ENCODE measurements at regions not wholly inside any gene's neighbourhood (a gene's known extent, or its start where the extent isn't known, plus 50 kb on each side); places are given as distances from the start of the nearest gene placed in this dataset.

GRCh38 chr5:116703941-116704340 is 129.3 kb upstream of the SEMA6A start:
- H3K4me3 ChIP-seq (ENCODE audit: low read depth, low read length) = no peak overlapping the region

GRCh38 chr5:116703328-116703727 is 128.7 kb upstream of the SEMA6A start:
- H3K4me3 ChIP-seq (ENCODE audit: low read depth, low read length) = no peak overlapping the region

GRCh38 chr5:116702776-116703175 is 128.2 kb upstream of the SEMA6A start:
- no peak overlapping the region for H3K4me3 ChIP-seq (ENCODE audit: low read depth, low read length)

- no peak overlapping the region for H3K4me3 ChIP-seq (ENCODE audit: low read depth, low read length)
Measured at GRCh38 chr5:116699332-116699731, 124.7 kb upstream of the SEMA6A start.

GRCh38 chr5:116696366-116696765 is 121.7 kb upstream of the SEMA6A start:
- no peak overlapping the region for H3K4me3 ChIP-seq (ENCODE audit: low read depth, low read length)

GRCh38 chr5:116695681-116696080 is 121.1 kb upstream of the SEMA6A start:
- H3K4me3 ChIP-seq (ENCODE audit: low read depth, low read length) = no peak overlapping the region

- H3K4me3 ChIP-seq (ENCODE audit: low read depth, low read length) = no peak overlapping the region
Measured at GRCh38 chr5:116686438-116686837, 111.8 kb upstream of the SEMA6A start.

- no peak overlapping the region for H3K4me3 ChIP-seq (ENCODE audit: low read depth, low read length)
Measured at GRCh38 chr5:116685931-116686330, 111.3 kb upstream of the SEMA6A start.

GRCh38 chr5:116685069-116685468 is 110.4 kb upstream of the SEMA6A start:
- H3K4me3 ChIP-seq (ENCODE audit: low read depth, low read length) = no peak overlapping the region

- H3K4me3 ChIP-seq (ENCODE audit: low read depth, low read length) = no peak overlapping the region
Measured at GRCh38 chr5:116681334-116682013, 106.9 kb upstream of the SEMA6A start.

GRCh38 chr5:116675626-116675910 is 100.9 kb upstream of the SEMA6A start:
- H3K4me3 ChIP-seq (ENCODE audit: low read depth, low read length) = no peak overlapping the region

GRCh38 chr5:116674881-116675625 is 100.4 kb upstream of the SEMA6A start:
- no peak overlapping the region for H3K4me3 ChIP-seq (ENCODE audit: low read depth, low read length)

- H3K4me3 ChIP-seq (ENCODE audit: low read depth, low read length) = no peak overlapping the region
Measured at GRCh38 chr5:116673453-116673852, 98.8 kb upstream of the SEMA6A start.

- H3K4me3 ChIP-seq (ENCODE audit: low read depth, low read length) = no peak overlapping the region
Measured at GRCh38 chr5:116672203-116672602, 97.6 kb upstream of the SEMA6A start.

GRCh38 chr5:116671211-116671736 is 96.7 kb upstream of the SEMA6A start:
- no peak overlapping the region for H3K4me3 ChIP-seq (ENCODE audit: low read depth, low read length)

- no peak overlapping the region for H3K4me3 ChIP-seq (ENCODE audit: low read depth, low read length)
Measured at GRCh38 chr5:116669261-116670031, 94.8 kb upstream of the SEMA6A start.

- no peak overlapping the region for H3K4me3 ChIP-seq (ENCODE audit: low read depth, low read length)
Measured at GRCh38 chr5:116668390-116668789, 93.8 kb upstream of the SEMA6A start.

- no peak overlapping the region for H3K4me3 ChIP-seq (ENCODE audit: low read depth, low read length)
Measured at GRCh38 chr5:116666901-116667300, 92.3 kb upstream of the SEMA6A start.

GRCh38 chr5:116664988-116665387 is 90.4 kb upstream of the SEMA6A start:
- no peak overlapping the region for H3K4me3 ChIP-seq (ENCODE audit: low read depth, low read length)

GRCh38 chr5:116663081-116663480 is 88.5 kb upstream of the SEMA6A start:
- no peak overlapping the region for H3K4me3 ChIP-seq (ENCODE audit: low read depth, low read length)

- H3K4me3 ChIP-seq (ENCODE audit: low read depth, low read length) = no peak overlapping the region
Measured at GRCh38 chr5:116661419-116661818, 86.8 kb upstream of the SEMA6A start.

- no peak overlapping the region for H3K4me3 ChIP-seq (ENCODE audit: low read depth, low read length)
Measured at GRCh38 chr5:116660929-116661328, 86.3 kb upstream of the SEMA6A start.
